ENCODE measurements at regions not wholly inside any gene's neighbourhood (a gene's known extent, or its start where the extent isn't known, plus 50 kb on each side); places are given as distances from the start of the nearest gene placed in this dataset.
A peak's percentile ranks its signal among the peaks of the same experiment; 100 is the strongest.

GRCh38 chr4:11847167-11847566, 418.5 kb upstream of the HS3ST1 start:
- no peaks in the 10 kb centered on the region for H3K79me1 ChIP-seq (ENCODE audit: low read depth, low read length)
- no peak overlapping the region for H3K14ac ChIP-seq (ENCODE audit: insufficient read length)
- H2BK12ac ChIP-seq (ENCODE audit: low read depth, low read length) = no peak overlapping the region
- no peak for DNase-seq (ENCODE audit: low read depth in 1 of 2, low spot score in 2 of 2)
- no peak overlapping the region for H3K4me2 ChIP-seq (ENCODE audit: insufficient read depth in 1 of 2, low read depth in 2 of 2, low read length in 2 of 2)
- no peak overlapping the region; the same call in 1 of the 2 replicates for H2BK15ac ChIP-seq (ENCODE audit: low read length)
- H4K20me1 ChIP-seq (replicated peaks in 1 of 2; ENCODE audit: control insufficient read depth in 1 of 2, insufficient read depth in 2 of 2, low read length in 2 of 2) = no peaks in the 10 kb centered on the region
- no peak overlapping the region for H3K23ac ChIP-seq (ENCODE audit: insufficient read length)
- no peaks in the 10 kb centered on the region for H3K36me3 ChIP-seq (ENCODE audit: control insufficient read depth in 2 of 4, insufficient read depth in 4 of 4, low read length in 3 of 4)
- no peak overlapping the region for H4K8ac ChIP-seq (ENCODE audit: extremely low read depth, insufficient read depth, low read length)
- H2BK20ac ChIP-seq (ENCODE audit: low read length) = no peak overlapping the region; the same call in 1 of the 2 replicates
- no peak overlapping the region for H3K56ac ChIP-seq (replicated peaks; ENCODE audit: insufficient read length, low read depth, low read length)
- H4K5ac ChIP-seq (ENCODE audit: insufficient read length, low read depth, low read length) = no peak overlapping the region
- H3K9ac ChIP-seq (replicated peaks in 1 of 4; ENCODE audit: extremely low read depth in 1 of 4, low read depth in 3 of 4, low read length in 3 of 4) = no peak overlapping the region
- no peak for FAIRE-seq
- H3K18ac ChIP-seq (ENCODE audit: extremely low read depth, low read length) = no peak overlapping the region
- 0 out of 2 replicates have a peak overlapping the region, but pooled peaks have one; percentile 6 for H2AFZ ChIP-seq (ENCODE audit: low read length)
- CTCF ChIA-PET (ENCODE audit: partially characterized antibody) = interaction anchor here (0.6 kb wide), 1 partner anchor 1140 kb away, joined by 3 read pairs; no protein-coding TSS in a partner anchor
- no peak overlapping the region for H3K4me3 ChIP-seq (ENCODE audit: extremely low read depth in 1 of 4, insufficient read depth in 2 of 4, low read depth in 3 of 4, low read length in 4 of 4)
- no peak overlapping the region for H2BK5ac ChIP-seq (ENCODE audit: low read depth, low read length)
- no peak overlapping the region for H3K27ac ChIP-seq (ENCODE audit: low read depth, low read length)
- H3K23me2 ChIP-seq (ENCODE audit: low read depth, low read length) = no peaks in the 10 kb centered on the region
- H3K27me3 ChIP-seq (replicated peaks in 1 of 4; ENCODE audit: control insufficient read depth in 3 of 4, extremely low read depth in 1 of 4, insufficient read depth in 3 of 4, low read length in 3 of 4) = no peaks in the 10 kb centered on the region
- POLR2A ChIA-PET (ENCODE audit: partially characterized antibody) = no interaction called here
- peaks cover 0 to 7% (median under 1%) of the 10 kb centered on the region in 4 experiments; a peak in 2 of 7 replicates for H3K4me1 ChIP-seq (replicated peaks in 1 of 4; ENCODE audit: control insufficient read depth in 3 of 4, insufficient read depth in 4 of 4, low read length in 3 of 4)
- H3K4ac ChIP-seq (replicated peaks; ENCODE audit: insufficient read length, low read depth, low read length) = no peak overlapping the region
- H4K91ac ChIP-seq (replicated peaks; ENCODE audit: insufficient read length, low read length) = peak overlapping the region; percentile 85
- H2AK5ac ChIP-seq (ENCODE audit: low read depth, low read length) = no peak overlapping the region
- TF ChIP-seq ZNF274 (IDR thresholded peaks at IDR 0.05; ENCODE audit: borderline replicate concordance, extremely low read depth, low read length) (no peak), EGR1 (IDR thresholded peaks at IDR 0.05; ENCODE audit: borderline replicate concordance, low read depth, low read length) (no peak), USF2 (IDR thresholded peaks at IDR 0.05; ENCODE audit: low read length) (no peak), ASH2L (IDR thresholded peaks at IDR 0.05; ENCODE audit: low read length) (no peak), SP1 (IDR thresholded peaks at IDR 0.05; ENCODE audit: low read depth, low read length) (no peak), CEBPB (IDR thresholded peaks at IDR 0.05; ENCODE audit: low read depth, low read length) (no peak), HDAC6 (IDR thresholded peaks at IDR 0.05; ENCODE audit: low read depth, low read length) (no peak), SIN3A (conservative IDR thresholded peaks at IDR 0.05 in 1 of 2, IDR thresholded peaks at IDR 0.05 in 1 of 2; ENCODE audit: low read depth in 1 of 2, low read length in 2 of 2) (no peak)
- TF ChIP-seq, protein P1, sequence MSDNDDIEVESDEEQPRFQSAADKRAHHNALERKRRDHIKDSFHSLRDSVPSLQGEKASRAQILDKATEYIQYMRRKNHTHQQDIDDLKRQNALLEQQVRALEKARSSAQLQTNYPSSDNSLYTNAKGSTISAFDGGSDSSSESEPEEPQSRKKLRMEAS (IDR thresholded peaks at IDR 0.05) = no peak
- TF ChIP-seq, protein P2, sequence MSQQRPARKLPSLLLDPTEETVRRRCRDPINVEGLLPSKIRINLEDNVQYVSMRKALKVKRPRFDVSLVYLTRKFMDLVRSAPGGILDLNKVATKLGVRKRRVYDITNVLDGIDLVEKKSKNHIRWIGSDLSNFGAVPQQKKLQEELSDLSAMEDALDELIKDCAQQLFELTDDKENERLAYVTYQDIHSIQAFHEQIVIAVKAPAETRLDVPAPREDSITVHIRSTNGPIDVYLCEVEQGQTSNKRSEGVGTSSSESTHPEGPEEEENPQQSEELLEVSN (IDR thresholded peaks at IDR 0.05) = no peak
- H2BK120ac ChIP-seq (replicated peaks; ENCODE audit: low read depth, low read length) = peak overlapping the region; percentile 40
- no peaks in the 10 kb centered on the region for H3K9me3 ChIP-seq (ENCODE audit: insufficient read depth in 2 of 2, low read depth in 1 of 2, low read length in 1 of 2)
- 91% methylated on average over 4 of the region's 4 CpGs; no CpG with 5 or more reads in 1 of the 2 experiments for WGBS, 2 experiments (ENCODE audit: extremely low coverage in 1 of 2, insufficient coverage in 1 of 2, insufficient read length in 1 of 2, insufficient replicate concordance in 2 of 2, low coverage in 1 of 2, low lambda C conversion rate in 2 of 2, missing lambda C conversion rate in 1 of 2)
- no peaks in the 10 kb centered on the region for H3K79me2 ChIP-seq (ENCODE audit: control insufficient read depth in 1 of 2, insufficient read depth in 2 of 2, low read length in 2 of 2)
